SH-SY5Y (cell line): ENCODE measurements at regions not wholly inside any gene's neighbourhood (a gene's known extent, or its start where the extent isn't known, plus 50 kb on each side); places are given as distances from the start of the nearest gene placed in this dataset.

Source experiments
- GATA2 ChIP-seq: IDR thresholded peaks from 2 replicates; pipeline ENCODE4 v1.6.1; 2011; ENCODE audit warnings: mild to moderate bottlenecking, low read depth, low read length
- GATA3 ChIP-seq: IDR thresholded peaks from 2 replicates; pipeline ENCODE4 v1.6.1; 2011; ENCODE audit warnings: low read depth, mild to moderate bottlenecking, low read length, moderate library complexity

DNA sequence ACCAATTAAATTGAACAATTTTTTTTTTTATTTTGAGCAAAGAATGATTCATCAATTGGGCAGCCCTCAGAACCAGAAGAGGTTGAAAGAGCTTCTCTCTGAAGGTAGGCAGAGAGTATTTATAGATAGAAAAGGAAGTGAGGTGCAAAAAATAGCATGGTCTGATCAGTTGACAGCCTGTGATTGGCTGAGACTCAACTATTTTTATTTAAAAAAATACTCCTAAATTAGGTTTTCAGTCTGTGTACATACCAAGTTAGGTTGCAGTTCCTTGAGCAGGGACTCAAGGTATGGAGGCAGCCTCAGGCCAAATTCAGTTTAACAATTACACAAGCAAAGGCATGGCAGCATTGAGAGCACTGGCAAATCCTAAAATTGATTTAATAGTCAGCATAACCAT lies 1074.7 kb downstream of the SORCS1 start:
- TF ChIP-seq GATA2 (no peak), GATA3 (no peak)
